Globus pallidus (tissue), 1 donor: ENCODE measurements at regions not wholly inside any gene's neighbourhood (a gene's known extent, or its start where the extent isn't known, plus 50 kb on each side); places are given as distances from the start of the nearest gene placed in this dataset.

ENCODE experiments used
- DNase-seq: peaks from one replicate; pipeline ENCODE4 v3.0.0-alpha.2; 2015; ENCODE audit warnings: low spot score

DNA sequence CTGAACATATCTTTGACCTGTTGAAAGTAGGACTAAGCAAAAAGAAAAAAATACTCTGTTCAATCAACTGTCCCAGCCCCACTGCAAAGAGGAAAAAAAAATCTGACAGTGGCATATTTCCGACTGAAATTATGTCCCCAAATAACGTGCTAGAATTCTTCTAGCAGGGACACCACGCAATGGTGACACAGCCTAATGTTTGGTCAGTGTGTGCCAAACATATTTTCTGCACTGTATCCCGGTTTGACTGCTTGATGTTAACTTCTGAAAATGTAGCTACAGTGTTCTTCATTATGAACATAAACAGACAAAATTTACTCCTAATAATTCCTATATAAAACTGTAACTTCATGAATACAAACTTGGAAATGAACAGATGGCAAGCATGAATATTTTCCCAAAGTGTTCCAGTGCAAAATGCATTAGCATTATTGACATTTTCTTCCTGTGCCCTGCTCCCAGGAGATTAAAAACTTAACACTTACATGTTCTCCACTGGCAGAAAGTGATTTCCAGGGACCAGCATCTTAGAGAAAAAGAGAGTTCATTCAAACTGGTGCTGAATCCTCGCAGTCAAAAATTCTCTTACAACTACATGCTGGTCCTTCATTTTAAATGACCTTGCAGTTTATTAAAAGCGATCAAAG lies 72.4 kb upstream of the SYT1 start:
- DNase-seq, result no peak

DNA sequence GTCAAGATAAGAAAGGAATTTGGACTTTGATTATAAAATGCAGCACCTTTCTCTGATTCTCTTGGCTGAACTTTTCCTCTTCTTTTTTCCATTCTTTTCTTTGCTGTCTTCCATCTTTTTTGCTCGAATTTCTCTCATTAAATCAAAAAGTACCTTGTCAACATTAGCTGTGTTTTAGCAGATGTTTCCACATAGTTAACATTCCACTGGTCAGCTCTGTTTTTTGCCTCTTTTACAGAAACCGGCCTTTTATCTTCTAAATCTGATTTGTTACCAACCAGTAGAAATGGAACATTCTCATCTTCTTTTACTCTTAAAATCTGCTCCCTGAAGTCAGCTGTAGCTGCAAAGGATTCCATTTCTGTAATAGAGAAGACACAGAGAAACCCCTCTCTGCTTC lies 71.1 kb upstream of the SYT1 start:
- DNase-seq, result no peak

DNA sequence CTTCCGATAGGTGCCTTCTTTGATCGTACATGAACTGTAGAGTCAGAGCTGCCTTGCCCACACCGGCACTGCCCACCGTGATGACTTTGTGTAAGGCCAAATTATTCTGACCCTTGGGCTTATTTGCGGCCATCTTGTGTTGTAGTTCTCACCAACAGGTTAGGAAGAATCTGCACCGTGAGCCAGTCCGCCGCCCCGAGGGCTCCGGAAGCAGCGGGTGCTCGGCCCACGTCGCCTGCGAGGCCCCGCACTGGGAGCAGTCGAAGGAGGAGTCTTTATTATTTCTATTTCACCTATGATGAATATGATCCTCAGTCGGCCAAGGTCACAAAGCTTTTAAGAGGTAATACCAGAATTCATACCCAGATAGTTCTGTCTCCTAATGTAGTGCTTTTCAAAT lies 70.6 kb upstream of the SYT1 start:
- DNase-seq, result no peak

- DNase-seq, result no peak
These were observed 68.6 kb upstream of the SYT1 start for GRCh38 chr12:78795934-78796445.

- no peak for DNase-seq
These were observed 67.2 kb upstream of the SYT1 start for GRCh38 chr12:78797196-78797931.

DNA sequence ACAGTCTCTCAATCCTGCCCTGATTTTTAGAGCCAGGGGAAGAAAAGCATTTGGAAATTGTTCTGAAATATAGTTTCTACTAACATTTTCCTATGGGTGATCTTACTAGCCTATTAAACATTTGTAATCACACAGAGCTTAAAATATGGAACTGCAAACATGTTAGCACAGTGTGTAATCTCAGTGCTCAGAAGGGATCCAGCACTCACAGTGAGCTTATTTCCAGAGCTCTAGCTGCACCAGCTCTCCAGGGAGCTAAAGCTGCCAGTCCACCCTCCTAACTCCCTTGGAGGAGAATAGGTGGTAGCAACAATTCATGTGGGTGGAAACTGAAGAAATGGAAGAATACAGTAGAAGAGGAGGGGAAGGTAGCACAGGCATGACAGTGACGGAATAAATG lies 64.9 kb upstream of the SYT1 start:
- no peak for DNase-seq

DNA sequence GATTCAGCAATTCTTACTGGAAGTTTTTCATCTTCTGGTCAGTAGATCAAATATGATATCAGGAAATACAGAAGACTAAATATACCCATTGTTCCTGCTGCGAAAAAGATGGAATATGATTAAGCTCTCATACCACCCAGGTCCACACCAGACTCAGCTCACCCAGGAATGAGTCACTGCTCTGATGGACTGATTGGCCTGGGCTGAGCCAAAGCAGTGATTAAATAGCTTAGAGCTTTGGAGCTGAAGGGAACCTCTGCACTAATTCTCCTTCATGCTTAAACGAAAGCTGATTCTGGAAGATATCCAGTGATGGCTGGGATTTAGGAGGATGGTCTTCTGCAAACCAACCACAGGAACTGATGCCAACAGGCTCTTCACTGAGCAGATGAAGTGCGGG lies 62.0 kb upstream of the SYT1 start:
- DNase-seq, result no peak

DNA sequence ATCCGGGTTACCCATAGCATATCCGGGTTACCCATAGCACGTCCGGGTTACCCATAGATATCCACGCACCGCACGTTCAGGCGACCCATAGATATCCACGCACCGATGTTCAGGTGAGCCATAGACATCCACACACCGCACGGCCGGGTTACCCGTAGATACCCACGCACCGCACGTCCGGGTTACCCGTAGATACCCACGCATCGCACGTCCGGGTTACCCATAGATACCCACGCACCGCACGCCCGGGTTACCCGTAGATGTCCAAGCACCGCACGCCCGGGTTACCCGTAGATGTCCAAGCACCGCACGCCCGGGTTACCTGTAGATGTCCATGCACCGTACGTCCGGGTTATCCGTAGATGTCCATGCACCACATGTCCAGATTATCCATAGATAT lies 60.3 kb upstream of the SYT1 start:
- no peak for DNase-seq
